C4-2B (cell line): ENCODE measurements at regions not wholly inside any gene's neighbourhood (a gene's known extent, or its start where the extent isn't known, plus 50 kb on each side); places are given as distances from the start of the nearest gene placed in this dataset.
A peak's percentile ranks its signal among the peaks of the same experiment; 100 is the strongest.

ENCODE experiments used
- H3K27ac ChIP-seq: fragments of 450-650 bp; 2 replicates; pipeline ENCODE4 v1.5.1; 2017
- CTCF ChIP-seq: fragments of 450-650 bp; conservative IDR thresholded peaks from 2 replicates; pipeline ENCODE4 v1.5.1; 2017; ENCODE audit warnings: mild to moderate bottlenecking
- ZFX ChIP-seq: fragments of 450-650 bp; IDR thresholded peaks from 2 replicates; pipeline ENCODE4 v1.6.1; 2017

GRCh38 chr5:26009742-26010141 lies 1028.6 kb downstream of the CDH9 start:
- H3K27ac ChIP-seq = no peak overlapping the region
- TF ChIP-seq CTCF (peak; percentile 74), ZFX (no peak)

GRCh38 chr5:26003966-26004365 lies 1034.4 kb downstream of the CDH9 start:
- TF ChIP-seq ZFX (no peak), CTCF (no peak)
- H3K27ac ChIP-seq = no peak overlapping the region

GRCh38 chr5:25995209-25995608 lies 1043.2 kb downstream of the CDH9 start:
- no peak overlapping the region for H3K27ac ChIP-seq
- TF ChIP-seq CTCF (no peak), ZFX (no peak)

- H3K27ac ChIP-seq = no peak overlapping the region
- TF ChIP-seq ZFX = no peak
- no peak for TF ChIP-seq CTCF
Measured at GRCh38 chr5:25993701-25994100, 1044.7 kb downstream of the CDH9 start.

GRCh38 chr5:25991639-25992038 lies 1046.7 kb downstream of the CDH9 start:
- no peak for TF ChIP-seq CTCF
- no peak for TF ChIP-seq ZFX
- H3K27ac ChIP-seq = no peak overlapping the region

- H3K27ac ChIP-seq = no peak overlapping the region
- TF ChIP-seq CTCF (no peak), ZFX (no peak)
Measured at GRCh38 chr5:25990771-25991170, 1047.6 kb downstream of the CDH9 start.

- no peak for TF ChIP-seq ZFX
- TF ChIP-seq CTCF = no peak
- H3K27ac ChIP-seq = no peak overlapping the region
Measured at GRCh38 chr5:25979086-25979485, 1059.3 kb downstream of the CDH9 start.
